ENCODE measurements at regions not wholly inside any gene's neighbourhood (a gene's known extent, or its start where the extent isn't known, plus 50 kb on each side); places are given as distances from the start of the nearest gene placed in this dataset.

DNA sequence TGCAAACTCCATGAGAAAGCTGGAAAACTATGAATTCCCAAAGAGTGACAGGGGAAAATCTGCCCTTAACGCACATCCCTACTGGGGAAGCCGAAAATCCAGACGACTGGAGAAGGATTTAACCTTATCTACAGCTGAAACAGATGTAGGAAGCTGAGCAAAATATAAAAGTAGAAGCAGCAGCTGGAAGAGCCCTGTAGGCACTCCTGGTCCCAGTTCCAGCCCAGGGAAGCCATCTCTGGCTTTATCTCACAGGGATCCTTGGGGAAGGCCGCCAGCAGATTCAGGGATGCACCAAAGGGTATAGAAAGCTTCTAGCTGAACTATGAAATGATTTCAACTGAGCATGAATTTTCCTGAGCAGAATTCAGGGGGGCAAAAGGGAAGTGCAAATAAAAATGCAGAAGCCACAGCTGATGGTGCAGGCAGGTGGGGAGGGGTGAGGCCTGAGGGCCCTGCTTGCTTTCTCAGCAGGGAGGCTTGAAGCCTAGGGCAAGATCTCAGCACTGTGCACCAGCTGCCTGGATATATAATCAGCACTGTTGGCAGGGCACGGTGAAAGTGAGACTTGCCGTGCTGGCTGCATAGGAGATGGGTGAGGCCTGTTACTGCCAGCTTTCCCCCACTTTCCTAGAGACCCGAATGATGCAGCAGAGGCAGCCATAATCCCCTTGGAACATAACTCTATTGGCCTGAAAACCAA lies 2019.5 kb upstream of the NUDT12 start:
- DNase-seq (ENCODE audit: low read depth, low spot score) (no peak), FAIRE-seq (no peak)
- Histone ChIP-seq H3K9me1 (ENCODE audit: control insufficient read depth, extremely low read depth, insufficient read depth, low read length) (no peaks in the 10 kb centered on the region), H3K4me1 (ENCODE audit: control insufficient read depth, extremely low read depth, insufficient read depth, low read length) (no peaks in the 10 kb centered on the region), H2AFZ (ENCODE audit: control insufficient read depth, low read length) (no peak overlapping the region), H3K4me2 (ENCODE audit: control insufficient read depth, extremely low read depth, insufficient read depth, low read depth, low read length) (no peak overlapping the region), H3K36me3 (ENCODE audit: control insufficient read depth in 2 of 2, extremely low read depth in 1 of 2, insufficient read depth in 2 of 2, low read length in 2 of 2) (no peaks in the 10 kb centered on the region), H3K9me3 (ENCODE audit: control insufficient read depth, low read depth, low read length) (no peaks in the 10 kb centered on the region), H3K27me3 (ENCODE audit: control insufficient read depth, extremely low read depth, insufficient read depth, low read length) (no peaks in the 10 kb centered on the region), H3K4me3 (ENCODE audit: control insufficient read depth in 2 of 3, extremely low read depth in 1 of 3, insufficient read depth in 2 of 3, low read depth in 1 of 3, low read length in 3 of 3) (no peak overlapping the region), H3K79me2 (ENCODE audit: control insufficient read depth, insufficient read depth, low read length) (no peaks in the 10 kb centered on the region), H4K20me1 (ENCODE audit: control insufficient read depth, extremely low read depth, insufficient read depth, low read length) (no peaks in the 10 kb centered on the region), H3K9ac (ENCODE audit: control insufficient read depth, extremely low read depth, insufficient read depth, low read length) (no peak overlapping the region), H3K27ac (ENCODE audit: control insufficient read depth, insufficient read depth, low read length) (no peak overlapping the region)
- TF ChIP-seq, protein P1, sequence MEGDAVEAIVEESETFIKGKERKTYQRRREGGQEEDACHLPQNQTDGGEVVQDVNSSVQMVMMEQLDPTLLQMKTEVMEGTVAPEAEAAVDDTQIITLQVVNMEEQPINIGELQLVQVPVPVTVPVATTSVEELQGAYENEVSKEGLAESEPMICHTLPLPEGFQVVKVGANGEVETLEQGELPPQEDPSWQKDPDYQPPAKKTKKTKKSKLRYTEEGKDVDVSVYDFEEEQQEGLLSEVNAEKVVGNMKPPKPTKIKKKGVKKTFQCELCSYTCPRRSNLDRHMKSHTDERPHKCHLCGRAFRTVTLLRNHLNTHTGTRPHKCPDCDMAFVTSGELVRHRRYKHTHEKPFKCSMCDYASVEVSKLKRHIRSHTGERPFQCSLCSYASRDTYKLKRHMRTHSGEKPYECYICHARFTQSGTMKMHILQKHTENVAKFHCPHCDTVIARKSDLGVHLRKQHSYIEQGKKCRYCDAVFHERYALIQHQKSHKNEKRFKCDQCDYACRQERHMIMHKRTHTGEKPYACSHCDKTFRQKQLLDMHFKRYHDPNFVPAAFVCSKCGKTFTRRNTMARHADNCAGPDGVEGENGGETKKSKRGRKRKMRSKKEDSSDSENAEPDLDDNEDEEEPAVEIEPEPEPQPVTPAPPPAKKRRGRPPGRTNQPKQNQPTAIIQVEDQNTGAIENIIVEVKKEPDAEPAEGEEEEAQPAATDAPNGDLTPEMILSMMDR (optimal IDR thresholded peaks at IDR 0.05 in 1 of 3, IDR thresholded peaks at IDR 0.05 in 1 of 3, conservative IDR thresholded peaks at IDR 0.05 in 1 of 3; ENCODE audit: extremely low read depth in 1 of 3, insufficient read depth in 2 of 3, low read length in 3 of 3), result no peak
- TF ChIP-seq EZH2 (IDR thresholded peaks at IDR 0.05; ENCODE audit: low read length), result no peak
- dilution Hi-C loops (cut with MboI; ENCODE audit: extremely low pct_ligation_motif_present, low sequenced_read_pairs), result no loop called here

DNA sequence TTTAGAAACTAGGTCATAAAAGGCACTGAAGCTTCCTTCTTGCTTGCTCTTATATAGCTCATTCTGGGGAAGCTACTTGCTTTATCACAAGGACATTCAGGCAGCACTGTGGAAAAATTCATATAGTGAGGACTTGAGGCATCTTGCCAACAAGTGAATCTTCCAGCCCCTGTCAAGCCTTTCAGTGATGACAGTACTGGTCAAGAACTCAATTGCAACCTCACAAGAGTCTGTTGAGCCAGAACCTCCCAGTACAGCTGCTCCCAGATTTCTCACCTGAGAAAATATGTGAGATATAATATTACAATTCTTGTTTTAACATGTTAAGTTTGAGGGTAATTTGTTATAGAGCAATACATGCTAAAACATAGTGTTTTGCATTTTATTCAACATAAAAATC lies 2011.0 kb upstream of the NUDT12 start:
- no peaks in the 10 kb centered on the region for H3K27me3 ChIP-seq (ENCODE audit: control insufficient read depth, extremely low read depth, insufficient read depth, low read length)

More for the DNA sequence above, 2011.0 kb upstream of the NUDT12 start:
- H3K79me2 ChIP-seq (ENCODE audit: control insufficient read depth, insufficient read depth, low read length), result no peaks in the 10 kb centered on the region
- H3K9me1 ChIP-seq (ENCODE audit: control insufficient read depth, extremely low read depth, insufficient read depth, low read length), result no peaks in the 10 kb centered on the region
- dilution Hi-C loops (cut with MboI; ENCODE audit: extremely low pct_ligation_motif_present, low sequenced_read_pairs), result no loop called here
- no peak for FAIRE-seq
- no peaks in the 10 kb centered on the region for H3K4me1 ChIP-seq (ENCODE audit: control insufficient read depth, extremely low read depth, insufficient read depth, low read length)
- H4K20me1 ChIP-seq (ENCODE audit: control insufficient read depth, extremely low read depth, insufficient read depth, low read length), result no peaks in the 10 kb centered on the region
- H3K36me3 ChIP-seq (ENCODE audit: control insufficient read depth in 2 of 2, extremely low read depth in 1 of 2, insufficient read depth in 2 of 2, low read length in 2 of 2), result no peaks in the 10 kb centered on the region
- no peak overlapping the region for H3K27ac ChIP-seq (ENCODE audit: control insufficient read depth, insufficient read depth, low read length)
- DNase-seq (ENCODE audit: low read depth, low spot score), result no peak
- no peak overlapping the region for H3K9ac ChIP-seq (ENCODE audit: control insufficient read depth, extremely low read depth, insufficient read depth, low read length)
- TF ChIP-seq, protein P1 (optimal IDR thresholded peaks at IDR 0.05 in 1 of 3, IDR thresholded peaks at IDR 0.05 in 1 of 3, conservative IDR thresholded peaks at IDR 0.05 in 1 of 3; ENCODE audit: extremely low read depth in 1 of 3, insufficient read depth in 2 of 3, low read length in 3 of 3), result no peak
- TF ChIP-seq EZH2 (IDR thresholded peaks at IDR 0.05; ENCODE audit: low read length), result no peak
- H3K9me3 ChIP-seq (ENCODE audit: control insufficient read depth, low read depth, low read length), result no peaks in the 10 kb centered on the region
- H3K4me2 ChIP-seq (ENCODE audit: control insufficient read depth, extremely low read depth, insufficient read depth, low read depth, low read length), result no peak overlapping the region
- H3K4me3 ChIP-seq (ENCODE audit: control insufficient read depth in 2 of 3, extremely low read depth in 1 of 3, insufficient read depth in 2 of 3, low read depth in 1 of 3, low read length in 3 of 3), result no peak overlapping the region
- no peak overlapping the region for H2AFZ ChIP-seq (ENCODE audit: control insufficient read depth, low read length)
